Occipital lobe (tissue), 1 donor: ENCODE measurements at regions not wholly inside any gene's neighbourhood (a gene's known extent, or its start where the extent isn't known, plus 50 kb on each side); places are given as distances from the start of the nearest gene placed in this dataset.

Experiments used
- DNase-seq: peaks from one replicate; lab custom pipeline; 2025; lab: John Stamatoyannopoulos, UW

DNA sequence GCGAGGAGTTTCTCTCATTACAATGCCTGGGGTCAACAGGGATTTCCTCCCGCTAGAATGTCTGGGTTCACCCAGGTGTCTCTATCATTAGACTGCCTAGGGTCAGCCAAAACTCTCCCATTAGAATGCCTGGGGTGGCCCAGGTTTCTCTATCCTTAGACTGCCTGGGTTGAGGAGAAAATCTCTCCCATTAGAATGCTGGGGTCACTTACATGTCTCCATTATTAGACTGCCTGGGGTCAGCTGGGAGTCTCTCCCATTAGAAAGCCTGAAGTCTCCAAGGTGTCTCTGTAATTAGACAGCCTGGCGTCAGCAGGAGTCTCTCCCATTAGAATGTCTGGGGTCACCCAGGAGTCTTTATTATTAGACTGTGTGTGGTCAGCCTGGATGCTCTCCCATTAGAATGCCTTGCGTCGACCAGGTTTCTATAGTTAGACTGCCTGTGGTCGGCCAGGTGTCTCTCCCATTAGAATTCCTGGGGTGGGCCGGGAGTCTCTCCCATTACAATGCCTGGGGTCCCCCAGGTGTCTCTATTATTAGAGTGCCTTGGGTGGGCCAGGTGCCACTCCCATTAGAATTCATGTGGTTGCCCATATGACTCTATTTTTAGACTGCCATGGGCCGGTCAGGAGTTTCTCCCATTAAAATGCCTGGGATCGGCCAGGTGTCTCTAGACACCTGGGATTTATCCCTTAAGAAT, 2272.1 kb downstream of the TP53TG3F start:
- no peak for DNase-seq

DNA sequence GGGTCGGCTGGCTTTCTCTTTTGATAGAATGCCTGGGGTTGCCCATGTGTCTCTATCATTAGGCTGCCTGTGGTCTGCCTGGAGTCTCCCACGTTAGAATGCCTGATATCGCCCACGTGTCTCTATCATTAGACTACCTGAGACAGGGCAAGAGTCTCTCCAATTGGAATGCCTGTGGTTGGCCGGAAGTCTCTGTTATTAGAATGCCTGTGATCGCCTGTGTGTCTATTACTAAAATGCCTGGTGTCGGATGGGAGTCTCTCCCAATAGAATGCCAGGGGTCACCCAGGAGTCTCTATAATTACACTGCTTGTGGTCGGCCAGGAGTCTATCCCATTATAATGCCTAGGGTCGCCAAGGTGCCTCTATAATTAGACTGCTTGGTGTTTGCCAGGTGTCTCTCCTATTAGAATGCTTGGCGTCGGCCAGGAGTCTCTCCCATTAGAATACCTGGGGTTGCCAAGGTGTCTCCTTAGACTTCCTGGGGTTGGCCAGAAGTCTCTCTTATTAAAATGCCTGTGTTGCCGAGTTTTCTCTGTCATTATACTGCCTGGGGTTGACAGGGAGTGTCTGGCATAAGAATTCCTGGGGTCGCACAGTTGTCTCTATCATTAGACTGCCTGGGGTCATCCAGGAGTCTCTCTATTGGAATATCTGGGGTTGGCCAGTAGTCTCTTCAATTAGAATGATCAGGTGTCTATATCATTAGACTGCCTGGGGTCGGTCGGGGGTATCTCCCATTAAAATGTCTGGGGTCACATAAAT, 2272.8 kb downstream of the TP53TG3F start:
- no peak for DNase-seq

DNA sequence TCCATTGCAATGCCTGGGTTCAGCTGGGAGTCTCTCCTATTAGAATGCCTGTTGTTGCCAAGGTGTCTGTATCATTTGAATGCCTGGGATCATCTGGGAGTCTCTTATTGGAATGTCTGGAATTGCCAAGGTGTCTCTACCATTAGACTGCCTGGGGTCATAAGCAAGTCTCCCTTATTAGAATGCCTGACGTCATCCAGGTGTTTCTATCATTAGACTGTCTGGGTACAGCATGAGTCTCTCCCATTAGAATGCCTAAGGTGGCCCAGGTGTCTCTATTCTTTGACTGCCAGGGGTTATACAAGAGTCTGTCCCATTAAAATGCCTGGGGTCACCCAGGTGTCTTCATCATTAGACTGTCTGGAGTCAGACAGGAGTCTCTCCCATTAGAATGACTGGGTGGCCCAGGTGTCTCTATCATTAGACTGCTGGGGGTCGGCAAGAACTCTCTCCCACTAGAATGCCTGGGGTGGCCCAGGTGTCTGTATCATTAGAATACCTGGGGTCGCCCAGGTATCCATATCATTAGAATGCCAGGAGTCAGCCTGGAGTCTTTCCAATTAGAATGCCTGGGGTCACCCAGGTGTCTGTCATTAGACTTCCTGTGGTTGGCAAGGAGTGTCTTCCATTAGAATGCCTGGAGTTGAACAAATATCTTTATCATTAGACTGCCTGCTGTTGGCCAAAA, 2274.0 kb downstream of the TP53TG3F start:
- no peak for DNase-seq

DNA sequence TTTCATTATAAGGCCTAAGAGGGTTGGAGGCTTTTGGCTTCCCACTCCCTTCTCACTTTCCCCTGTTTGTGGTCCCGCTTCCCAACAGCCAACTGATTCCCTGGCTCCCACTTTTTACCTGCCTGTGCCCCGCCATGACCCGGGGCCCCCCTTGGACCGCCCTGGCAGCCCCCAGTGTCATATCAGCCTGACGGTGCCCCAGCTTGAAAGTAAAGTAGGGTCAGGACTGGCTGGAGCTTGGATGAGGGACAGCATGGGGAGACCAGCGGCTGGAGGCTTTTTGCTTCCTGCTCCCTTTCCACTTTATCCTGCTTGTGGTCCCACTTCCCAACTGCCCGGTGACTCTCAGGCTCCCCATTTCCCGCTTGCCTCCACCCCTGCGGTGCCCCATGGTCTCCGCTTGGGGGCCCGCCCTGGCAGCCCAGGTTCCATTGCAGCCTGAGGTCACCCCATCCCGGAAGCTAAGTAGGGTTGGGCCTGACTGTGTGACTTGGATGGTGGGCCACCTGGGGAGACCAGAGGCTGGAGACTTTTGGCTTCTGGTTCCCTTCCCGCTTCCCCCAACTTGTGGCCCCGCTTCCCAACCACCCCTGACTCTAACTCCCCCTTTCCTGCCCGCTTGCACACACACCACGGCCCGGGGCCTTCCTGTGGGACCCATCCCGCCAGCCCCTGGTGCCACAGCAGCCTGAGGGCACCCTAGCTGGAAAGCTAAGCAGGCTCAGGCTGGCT, 2274.7 kb downstream of the TP53TG3F start:
- DNase-seq: no peak

DNA sequence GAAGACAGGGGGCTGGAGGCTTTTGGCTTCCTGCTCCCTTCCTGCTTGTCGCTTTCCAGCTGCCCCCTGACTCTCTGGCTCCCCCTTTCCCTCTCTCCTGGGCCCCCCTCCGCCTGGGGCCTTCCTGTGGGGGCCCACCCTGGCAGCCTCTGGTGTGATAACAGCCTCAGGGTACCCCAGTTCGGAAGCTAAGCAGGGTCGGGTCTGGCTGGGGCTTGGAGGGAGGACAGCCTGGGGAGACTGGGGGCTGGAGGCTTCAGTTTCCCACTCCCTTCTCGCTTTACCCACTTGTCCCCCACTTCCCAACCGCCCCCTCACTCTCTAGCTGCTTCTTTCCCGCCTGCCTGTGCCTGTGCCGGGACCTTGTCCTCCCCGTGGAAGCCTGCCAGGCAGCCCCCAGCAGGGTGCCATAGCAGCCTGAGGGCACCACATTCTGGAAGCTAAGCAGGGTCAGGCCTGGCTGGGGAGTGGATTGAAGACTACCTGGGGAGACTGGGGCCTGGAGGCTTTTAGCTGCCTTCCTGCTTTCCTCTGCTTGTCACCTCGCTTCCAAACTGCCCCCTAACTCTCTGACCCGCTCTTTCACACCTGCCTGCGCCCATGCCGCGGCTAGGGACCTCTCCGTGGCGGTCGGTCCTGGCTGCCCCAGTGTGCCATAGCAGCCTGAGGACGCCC, 2275.5 kb downstream of the TP53TG3F start:
- no peak for DNase-seq

DNA sequence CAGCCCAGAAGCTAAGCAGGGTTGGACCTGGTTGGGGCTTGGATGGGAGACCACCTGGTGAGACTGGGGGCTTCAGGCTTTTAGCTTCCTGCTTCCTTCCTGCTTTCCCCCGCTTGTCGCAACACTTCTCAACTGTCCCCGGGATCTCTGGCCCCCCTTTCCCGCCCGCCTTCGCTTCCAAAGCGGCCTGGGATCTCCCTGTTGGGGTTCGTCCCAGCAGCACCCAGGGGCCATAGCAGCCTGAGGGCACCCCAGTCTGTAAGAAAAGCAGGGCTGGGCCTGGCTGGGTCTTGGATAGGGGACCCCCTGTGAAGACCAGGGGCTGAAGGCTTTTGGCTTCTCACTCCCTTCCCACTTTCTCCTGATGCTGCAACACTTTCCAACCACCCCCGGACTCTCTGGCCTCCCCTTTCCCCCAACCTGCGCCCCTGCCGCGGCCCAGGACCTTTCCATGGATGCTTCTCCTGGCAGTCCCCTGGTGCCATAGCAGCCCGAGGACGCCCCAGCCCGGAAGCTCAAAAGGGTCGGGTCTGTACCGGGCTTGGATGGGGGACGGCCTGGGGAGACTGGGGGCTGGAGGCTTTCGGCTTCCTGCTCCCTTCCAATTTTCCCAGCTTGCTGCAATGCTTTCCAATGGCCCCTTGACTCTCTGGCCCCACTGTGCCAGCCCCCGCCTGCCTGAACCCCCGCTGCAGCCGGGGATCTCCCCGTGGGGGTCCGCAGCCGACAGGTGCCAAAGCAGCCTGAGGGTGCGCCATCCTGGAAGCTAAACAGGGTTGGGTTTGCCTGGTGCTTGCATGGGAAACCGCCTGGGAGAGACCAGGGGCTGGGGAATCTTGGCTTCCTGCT, 2276.2 kb downstream of the TP53TG3F start:
- no peak for DNase-seq

DNA sequence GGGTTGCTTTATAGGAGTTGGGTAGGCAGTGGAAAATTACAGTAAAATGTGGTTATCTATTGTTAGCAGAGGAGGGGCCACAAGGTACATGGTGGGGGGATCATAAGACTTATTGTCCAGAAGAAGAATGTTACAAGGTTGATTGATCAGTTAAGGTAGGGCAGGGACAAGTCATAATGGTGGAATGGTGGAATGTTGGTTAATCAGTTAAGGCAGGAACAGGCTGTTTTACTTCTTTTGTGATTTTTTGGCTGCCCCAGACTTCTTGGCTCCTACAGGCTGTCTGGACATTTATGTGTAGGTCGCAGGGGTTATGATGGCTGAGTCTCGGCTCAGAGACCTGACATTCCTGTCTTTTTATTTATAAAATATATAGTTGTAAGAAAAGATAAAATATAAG, 2277.1 kb downstream of the TP53TG3F start:
- DNase-seq: no peak

DNA sequence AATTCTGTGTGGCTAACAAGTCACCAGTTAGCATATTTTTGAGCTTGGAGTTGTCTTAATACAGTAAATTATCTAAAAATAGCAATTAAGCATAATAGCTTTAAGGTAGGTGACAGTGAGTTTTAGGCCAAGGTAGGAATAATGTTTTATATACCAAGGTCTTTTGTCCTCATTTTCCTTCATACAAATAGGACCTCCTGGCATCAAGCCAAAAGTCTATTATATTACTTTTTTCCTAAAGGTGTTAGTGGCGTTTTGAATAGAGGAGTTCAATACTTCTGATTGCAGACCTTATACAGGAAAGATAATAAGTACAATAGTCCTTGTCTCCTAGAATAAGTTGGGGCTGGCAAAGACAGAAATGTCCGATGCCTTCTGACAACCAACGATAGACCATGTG, 2277.7 kb downstream of the TP53TG3F start:
- DNase-seq: no peak

DNA sequence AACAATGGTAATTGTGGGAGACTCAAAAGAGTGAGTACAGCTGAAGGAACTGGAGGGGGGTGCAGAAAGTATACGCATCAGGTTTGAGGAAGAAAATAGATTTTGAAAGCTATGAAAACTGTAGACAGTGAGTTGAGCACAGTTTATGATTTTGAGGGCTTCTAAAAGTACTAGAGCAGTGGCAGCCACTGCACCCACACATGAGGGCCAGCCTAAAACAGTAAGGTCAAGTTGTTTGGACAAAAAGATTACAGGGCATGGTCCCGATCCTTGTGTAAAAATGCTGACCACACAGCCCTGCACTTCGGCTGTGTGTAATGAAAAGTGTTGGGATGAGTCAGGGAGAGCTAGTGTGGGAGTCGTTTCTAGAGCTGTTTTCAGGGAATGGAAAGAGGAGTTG, 2282.1 kb downstream of the TP53TG3F start:
- no peak for DNase-seq

DNA sequence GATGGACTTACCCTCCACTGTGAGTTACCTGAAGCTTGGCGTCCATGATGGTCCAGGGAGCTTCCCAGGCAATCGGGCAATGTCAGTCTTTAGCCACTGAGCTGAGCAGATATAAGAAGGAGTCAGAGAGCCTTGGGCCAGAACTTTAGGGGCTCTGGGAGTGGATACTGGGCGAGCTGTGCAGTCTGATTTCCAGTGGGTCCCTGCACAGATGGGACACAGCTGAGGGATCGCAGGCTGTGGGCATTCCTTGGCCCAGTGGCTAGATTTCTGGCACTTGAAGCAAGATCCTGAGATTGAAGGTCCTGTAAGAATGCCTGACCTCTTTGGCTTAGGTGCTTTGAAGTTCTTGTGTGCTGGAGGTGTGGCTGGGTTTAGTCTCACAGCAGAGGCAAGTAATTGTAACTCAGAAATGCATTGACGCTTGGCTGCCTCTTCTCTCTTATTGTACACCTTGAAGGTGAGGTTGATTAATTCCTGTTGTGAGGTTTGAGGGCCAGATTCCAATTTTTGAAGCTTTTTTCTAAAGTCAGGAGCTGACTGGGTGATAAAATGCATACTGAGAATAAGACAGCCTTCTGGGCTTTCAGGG, 2283.8 kb downstream of the TP53TG3F start:
- DNase-seq: no peak

DNA sequence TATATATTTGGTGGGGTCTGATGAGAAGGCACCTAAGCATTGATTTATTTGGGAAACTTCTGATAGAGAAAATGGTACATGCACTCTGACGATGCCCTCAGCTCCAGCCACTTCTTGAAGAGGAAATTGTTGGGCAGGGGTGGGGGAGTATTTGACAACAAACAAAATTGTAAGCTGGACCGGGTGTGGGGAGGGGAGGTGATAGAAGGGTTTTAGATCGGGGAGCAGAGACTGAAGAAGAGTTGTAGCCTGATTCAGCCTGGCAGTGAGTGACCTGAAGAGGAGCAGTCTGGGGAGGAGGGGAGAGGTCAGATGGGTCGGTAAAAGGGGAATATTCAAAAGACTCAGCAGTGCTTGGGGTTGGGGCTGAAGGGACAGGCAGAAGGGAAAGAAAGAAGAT, 2284.7 kb downstream of the TP53TG3F start:
- DNase-seq: no peak

DNA sequence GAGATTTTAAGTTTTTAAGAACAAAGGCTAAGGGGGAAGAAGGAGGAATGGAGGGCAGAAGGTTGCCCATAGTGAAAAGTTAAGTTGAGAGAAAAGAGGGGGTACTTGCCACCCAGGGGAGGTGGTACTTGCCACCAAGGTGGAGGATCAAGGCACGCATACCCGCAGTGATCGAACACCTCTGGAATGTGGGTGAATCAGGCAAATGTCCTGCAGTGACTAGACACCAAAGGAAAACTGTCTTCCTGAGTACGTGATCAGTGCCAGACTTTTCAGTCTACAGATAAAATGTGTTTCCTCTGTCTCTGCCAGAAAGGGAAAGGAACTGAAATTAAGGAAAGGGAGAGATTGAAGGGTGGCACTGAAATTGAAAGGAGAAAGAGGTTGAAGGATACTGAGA, 2285.3 kb downstream of the TP53TG3F start:
- DNase-seq: no peak

DNA sequence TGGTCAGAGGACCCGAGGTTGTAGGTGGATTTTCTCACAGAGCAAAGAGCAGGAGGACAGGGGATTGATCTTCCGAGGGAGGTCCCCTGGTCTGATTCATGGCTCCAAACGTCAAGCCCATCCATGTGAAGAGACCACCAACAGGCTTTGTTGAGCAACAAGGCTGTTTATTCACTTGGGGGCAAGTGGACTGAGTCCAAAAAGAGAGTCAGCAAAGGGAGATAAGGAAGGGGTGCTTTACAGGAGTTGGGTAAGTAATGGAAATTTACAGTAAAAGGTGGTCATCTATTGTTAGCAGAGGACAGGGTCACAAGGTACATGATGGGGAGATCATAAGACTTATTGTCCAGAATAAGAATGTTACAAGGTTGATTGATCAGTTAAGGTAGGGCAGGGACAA, 2285.8 kb downstream of the TP53TG3F start:
- DNase-seq: no peak

DNA sequence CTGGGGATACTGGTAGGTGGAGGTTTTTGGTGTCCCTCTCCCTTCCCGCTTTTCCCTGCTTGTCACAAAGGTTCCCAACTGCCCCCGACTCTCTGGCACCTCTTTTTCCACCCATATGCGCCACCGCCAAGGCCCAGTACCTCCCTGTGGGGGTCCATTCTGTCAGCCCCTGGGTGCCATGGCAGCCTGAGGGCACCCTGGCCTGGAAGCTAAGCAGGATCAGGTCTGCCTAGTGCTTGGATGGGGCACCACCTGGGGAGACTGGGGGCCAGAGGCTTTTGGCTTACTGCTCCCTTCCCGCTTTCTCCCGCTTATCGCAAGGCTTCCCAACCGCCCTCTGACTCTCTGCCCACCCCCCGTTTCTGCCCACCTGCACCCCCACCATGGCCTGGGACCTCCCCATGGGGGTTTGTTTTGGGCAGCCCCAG, 2286.4 kb downstream of the TP53TG3F start:
- no peak for DNase-seq

DNA sequence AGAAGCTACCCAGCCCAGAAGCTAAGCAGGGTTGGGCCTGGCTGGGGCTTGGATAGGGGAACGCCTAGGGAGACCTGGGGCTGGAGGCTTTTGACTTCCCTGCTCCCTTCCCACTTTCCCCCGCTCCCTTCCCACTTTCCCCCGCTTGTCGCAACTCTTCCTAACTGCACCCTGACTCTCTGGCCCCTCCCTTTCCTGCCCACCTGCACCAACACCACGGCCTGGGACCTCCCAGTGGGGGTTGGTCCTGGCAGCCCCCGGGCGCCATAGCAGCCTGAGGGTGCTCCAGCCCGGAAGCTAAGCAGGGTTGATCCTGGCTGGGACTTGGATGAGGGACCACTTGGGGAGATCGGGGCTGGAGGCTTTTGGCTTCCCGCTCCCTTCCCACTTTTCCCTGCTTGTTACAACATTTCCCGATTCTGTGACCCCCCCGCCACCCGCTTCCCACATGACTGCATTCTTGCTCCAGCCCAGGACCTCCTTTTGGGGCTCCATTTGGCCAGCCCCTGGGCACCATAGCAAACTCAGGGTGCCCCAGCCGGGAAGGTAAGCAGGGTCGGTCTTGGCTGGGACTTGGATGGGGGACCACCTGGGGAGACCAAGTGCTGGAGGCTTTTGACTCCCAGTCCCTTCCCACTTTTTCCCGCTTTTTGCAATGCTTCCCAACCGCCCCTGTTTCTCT, 2287.0 kb downstream of the TP53TG3F start:
- DNase-seq: no peak

DNA sequence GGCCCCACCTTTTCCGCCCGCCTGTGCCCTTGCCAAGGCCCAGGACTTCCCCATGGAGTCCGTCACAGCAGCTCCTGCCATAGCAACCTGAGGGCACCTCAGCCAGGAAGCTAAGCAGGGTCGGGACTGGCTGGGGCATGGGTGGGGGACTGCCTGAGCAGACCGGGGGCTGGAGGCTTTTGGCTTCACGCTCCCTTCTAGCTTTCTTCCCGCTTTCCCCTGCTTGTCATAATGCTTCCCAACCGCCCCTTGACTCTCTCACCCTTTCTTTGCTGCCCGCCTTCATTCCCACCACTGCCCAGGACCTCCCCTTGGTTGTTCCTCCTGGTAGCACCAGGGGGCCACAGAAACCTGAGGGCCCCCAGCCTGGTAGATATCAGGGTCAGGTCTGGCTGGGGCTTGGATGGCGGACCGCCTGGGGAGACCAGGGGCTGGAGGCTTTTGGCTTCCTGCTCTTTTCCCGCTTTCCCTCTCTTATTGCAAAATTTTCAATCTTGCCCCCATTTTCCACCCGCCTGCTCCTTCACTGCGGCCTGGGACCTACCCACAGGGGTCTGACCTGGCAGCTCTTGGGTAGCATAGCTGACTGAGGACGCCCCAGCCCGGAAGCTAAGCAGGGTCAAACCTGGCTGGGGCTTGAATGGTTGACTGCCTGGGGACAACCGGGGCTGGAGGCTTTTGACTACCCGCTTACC, 2287.7 kb downstream of the TP53TG3F start:
- DNase-seq: no peak

DNA sequence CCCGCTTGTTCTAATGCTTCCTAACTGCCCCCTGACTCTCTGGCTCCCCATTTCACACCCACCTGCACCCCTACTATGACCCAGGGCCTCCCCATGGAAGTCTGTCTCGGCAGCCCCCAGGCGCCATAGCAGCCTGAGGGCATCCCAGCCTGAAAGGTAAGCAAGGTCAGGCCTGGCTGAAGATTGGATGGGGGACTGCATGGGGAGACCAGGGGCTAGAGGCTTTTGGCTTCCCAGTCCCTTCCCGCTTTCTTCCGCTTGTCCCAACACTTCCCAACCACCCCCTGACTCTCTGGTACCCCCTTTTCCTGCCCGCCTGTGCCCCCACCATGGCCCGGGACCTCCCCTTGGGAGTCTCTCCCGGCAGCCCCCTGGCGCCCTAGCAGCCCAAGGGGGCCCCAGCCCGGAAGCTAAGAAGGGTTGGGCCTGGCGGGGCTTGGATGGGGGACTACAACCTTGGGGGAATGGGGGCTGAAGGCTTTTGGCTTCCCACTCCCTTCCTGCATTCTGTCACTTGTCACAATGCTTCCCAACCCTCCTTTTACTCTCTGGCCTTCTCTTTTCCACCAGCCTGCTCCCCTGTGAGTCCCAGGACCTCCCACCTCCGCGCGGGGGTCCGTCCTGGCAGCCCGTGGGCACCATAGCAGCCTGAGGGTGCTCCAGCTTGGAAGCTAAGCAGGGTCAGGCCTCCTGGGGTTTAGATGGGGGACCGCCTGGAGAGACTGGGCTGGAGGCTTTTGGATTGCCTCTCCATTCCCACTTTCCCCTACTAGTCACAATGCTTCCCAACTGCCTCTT, 2288.4 kb downstream of the TP53TG3F start:
- no peak for DNase-seq
